B cell (primary cell): ENCODE measurements at regions not wholly inside any gene's neighbourhood (a gene's known extent, or its start where the extent isn't known, plus 50 kb on each side); places are given as distances from the start of the nearest gene placed in this dataset.
"Not testable (repeated sequence)": the region's sequence is repeated elsewhere in the genome, so short reads cannot be mapped to it uniquely, and the experiment has no call there.

Experiments
- ATAC-seq: fragments of 200-7000 bp; cut with Tn5 transposase; one replicate; pipeline ENCODE4 v1.10.0; 2021; ENCODE audit warnings: low read depth, mild to moderate bottlenecking, moderate number of reproducible peaks, moderate library complexity
- CTCF ChIA-PET: fragments of 350-600 bp; sonication (Branson Sonifier 250); formaldehyde crosslinking; loops from one replicate; lab custom pipeline; 2021; ENCODE audit warnings: antibody characterized with exemption, inconsistent platforms; lab: Charles Lee
- POLR2A ChIA-PET: fragments of 350-600 bp; sonication (Branson Sonifier 250); formaldehyde crosslinking; loops from one replicate; lab custom pipeline; 2021; ENCODE audit warnings: antibody characterized with exemption; lab: Charles Lee
- DNase-seq: peaks from one replicate; pipeline ENCODE4 v3.0.0; 2013
- H2AFZ ChIP-seq: 2 replicates; pipeline ENCODE4 v1.6.1; 2012; ENCODE audit warnings: mild to moderate bottlenecking, low read depth, low read length; ENCODE audit not compliant: insufficient read depth, poor library complexity, severe bottlenecking
- H3K27ac ChIP-seq, 2 donors: 1 replicate in 1 of 2; 2 replicates in 1 of 2; pipeline ENCODE4 v1.5.1; 2012 to 2013; ENCODE audit warnings: low read length in 2 of 2, mild to moderate bottlenecking in 2 of 2, moderate library complexity in 1 of 2
- H3K27me3 ChIP-seq, 4 experiments: fragments of 200-600 bp in 1 of 4; sonication (generic) in 1 of 4; replicated peaks in 1 of 4; 1 replicate in 2 of 4; 2 replicates in 2 of 4; pipeline versions ENCODE4 v1.6.1 to v1.7.0; 2013 to 2016; ENCODE audit warnings: low read length in 3 of 4, mild to moderate bottlenecking in 2 of 4, mixed read lengths in 1 of 4, moderate library complexity in 1 of 4; ENCODE audit not compliant: insufficient read depth in 4 of 4, control insufficient read depth in 3 of 4; ENCODE audit errors: control extremely low read depth in 1 of 4
- H3K36me3 ChIP-seq, 2 experiments: replicated peaks in 1 of 2; 1 replicate in 1 of 2; 2 replicates in 1 of 2; pipeline versions ENCODE4 v1.6.1 to v1.7.1; 2013; ENCODE audit warnings: low read length in 1 of 2; ENCODE audit not compliant: insufficient read depth in 2 of 2, control insufficient read depth in 1 of 2; ENCODE audit errors: control extremely low read depth in 1 of 2, extremely low read depth in 1 of 2
- H3K4me1 ChIP-seq, 2 donors: fragments of 200-600 bp in 1 of 2; sonication (generic) in 1 of 2; 1 replicate in 1 of 2; 2 replicates in 1 of 2; pipeline versions ENCODE4 v1.5.1 to v1.6.1; 2013 to 2017; ENCODE audit warnings: low read length in 2 of 2; ENCODE audit not compliant: control insufficient read depth in 2 of 2, insufficient read depth in 2 of 2
- H3K4me2 ChIP-seq: replicated peaks from 2 replicates; pipeline ENCODE3; 2012; ENCODE audit warnings: mild to moderate bottlenecking, low read depth, low read length; ENCODE audit not compliant: poor library complexity, severe bottlenecking
- H3K4me3 ChIP-seq, 5 experiments: fragments of 200-600 bp in 1 of 5; sonication (generic) in 1 of 5; 1 replicate in 3 of 5; 2 replicates in 2 of 5; pipeline versions ENCODE4 v1.5.1 to v1.7.0; 2011 to 2016; ENCODE audit warnings: low read length in 4 of 5, mild to moderate bottlenecking in 4 of 5, low read depth in 2 of 5, control low read depth in 1 of 5, moderate library complexity in 1 of 5; ENCODE audit not compliant: insufficient read depth in 1 of 5; ENCODE audit errors: control extremely low read depth in 1 of 5, extremely low read depth in 1 of 5
- H3K79me2 ChIP-seq: fragments of 200-600 bp; sonication (generic); one replicate; pipeline ENCODE4 v1.6.0; 2016; ENCODE audit warnings: low read length; ENCODE audit not compliant: control insufficient read depth, insufficient read depth
- H3K9ac ChIP-seq: fragments of 200-600 bp; sonication (generic); 2 replicates; pipeline ENCODE4 v1.6.1; 2017; ENCODE audit warnings: mild to moderate bottlenecking, low read length, moderate library complexity
- H3K9me3 ChIP-seq, 3 donors: one replicate each; pipeline versions ENCODE4 v1.6.1 to v1.7.1; 2013; ENCODE audit warnings: low read length in 2 of 3; ENCODE audit not compliant: control insufficient read depth in 2 of 3, insufficient read depth in 1 of 3; ENCODE audit errors: control extremely low read depth in 1 of 3
- H4K20me1 ChIP-seq: 2 replicates; pipeline ENCODE4 v1.6.0; 2012; ENCODE audit warnings: mild to moderate bottlenecking, low read length; ENCODE audit not compliant: insufficient read depth, control insufficient read depth, poor library complexity, severe bottlenecking
- H3K27ac Mint-ChIP-seq: one replicate; pipeline ENCODE4 v1.8.0; 2021; ENCODE audit warnings: mixed read lengths
- H3K27me3 Mint-ChIP-seq: one replicate; pipeline ENCODE4 v1.8.0; 2021; ENCODE audit warnings: mixed read lengths
- H3K4me1 Mint-ChIP-seq: one replicate; pipeline ENCODE4 v1.8.0; 2021; ENCODE audit warnings: mixed read lengths
- H3K4me3 Mint-ChIP-seq: one replicate; pipeline ENCODE4 v1.8.0; 2021; ENCODE audit warnings: mixed read lengths
- H3K9me3 Mint-ChIP-seq: one replicate; pipeline ENCODE4 v1.8.0; 2022; ENCODE audit warnings: mixed read lengths; ENCODE audit not compliant: insufficient read depth
- EZH2 ChIP-seq: IDR thresholded peaks from 2 replicates; pipeline ENCODE4 v1.6.1; 2012; ENCODE audit warnings: borderline replicate concordance, low read depth, mild to moderate bottlenecking, moderate library complexity, low read length; ENCODE audit not compliant: insufficient read depth, poor library complexity, severe bottlenecking
- WGBS: methylation state at CpG from one replicate; pipeline ENCODE4 v1.1.5; 2013; ENCODE audit warnings: missing lambda C conversion rate; ENCODE audit not compliant: insufficient coverage; 5-methylcytosine and 5-hydroxymethylcytosine counted together
- intact Hi-C: fragments of 100-400 bp; cut with micrococcal nuclease; formaldehyde crosslinking; loops from one replicate; pipeline ENCODE4 v1.10.0; 2022
- TF ChIP-seq, protein P1 (sequence below): fragments of 200-600 bp; IDR thresholded peaks from one replicate; pipeline ENCODE4 v1.8.0; 2022; ENCODE audit warnings: antibody characterized with exemption, mild to moderate bottlenecking

DNA sequence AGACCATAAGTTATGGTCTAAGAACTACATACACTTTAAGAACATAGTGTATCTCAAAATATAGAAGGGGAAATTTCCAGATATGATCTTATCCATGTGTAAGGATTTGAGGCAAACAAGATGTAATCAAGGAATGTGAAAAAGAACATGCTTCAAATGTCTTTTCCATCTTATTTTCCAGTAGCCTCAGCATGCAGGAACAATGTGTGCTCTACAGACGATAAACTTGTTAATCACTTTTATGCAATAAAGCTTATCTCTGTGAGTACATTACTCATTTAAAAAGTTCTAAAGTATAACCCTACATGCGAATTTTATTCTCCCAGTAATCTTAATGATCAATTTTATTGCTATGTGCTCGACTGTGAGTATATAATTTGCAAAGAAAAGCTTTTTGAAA is 185.2 kb downstream of the ALDH8A1 start:
- no peak overlapping the region for H2AFZ ChIP-seq
- ChIA-PET POLR2A (no interaction called here), CTCF (no interaction called here)
- no peaks in the 10 kb centered on the region for H3K4me1 Mint-ChIP-seq
- no peaks in the 10 kb centered on the region for H3K79me2 ChIP-seq
- peaks cover 20% of the 10 kb centered on the region for H3K27me3 Mint-ChIP-seq
- H3K27me3 ChIP-seq, result no peaks in the 10 kb centered on the region
- H3K27ac ChIP-seq, result no peak overlapping the region
- no peak for TF ChIP-seq EZH2
- TF ChIP-seq, protein P1, sequence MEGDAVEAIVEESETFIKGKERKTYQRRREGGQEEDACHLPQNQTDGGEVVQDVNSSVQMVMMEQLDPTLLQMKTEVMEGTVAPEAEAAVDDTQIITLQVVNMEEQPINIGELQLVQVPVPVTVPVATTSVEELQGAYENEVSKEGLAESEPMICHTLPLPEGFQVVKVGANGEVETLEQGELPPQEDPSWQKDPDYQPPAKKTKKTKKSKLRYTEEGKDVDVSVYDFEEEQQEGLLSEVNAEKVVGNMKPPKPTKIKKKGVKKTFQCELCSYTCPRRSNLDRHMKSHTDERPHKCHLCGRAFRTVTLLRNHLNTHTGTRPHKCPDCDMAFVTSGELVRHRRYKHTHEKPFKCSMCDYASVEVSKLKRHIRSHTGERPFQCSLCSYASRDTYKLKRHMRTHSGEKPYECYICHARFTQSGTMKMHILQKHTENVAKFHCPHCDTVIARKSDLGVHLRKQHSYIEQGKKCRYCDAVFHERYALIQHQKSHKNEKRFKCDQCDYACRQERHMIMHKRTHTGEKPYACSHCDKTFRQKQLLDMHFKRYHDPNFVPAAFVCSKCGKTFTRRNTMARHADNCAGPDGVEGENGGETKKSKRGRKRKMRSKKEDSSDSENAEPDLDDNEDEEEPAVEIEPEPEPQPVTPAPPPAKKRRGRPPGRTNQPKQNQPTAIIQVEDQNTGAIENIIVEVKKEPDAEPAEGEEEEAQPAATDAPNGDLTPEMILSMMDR, result no peak
- ATAC-seq, result no peak
- no peaks in the 10 kb centered on the region for H3K9me3 ChIP-seq
- no peak overlapping the region for H3K4me3 ChIP-seq
- no peaks in the 10 kb centered on the region for H4K20me1 ChIP-seq
- H3K4me3 Mint-ChIP-seq, result no peak overlapping the region
- H3K36me3 ChIP-seq, result no peaks in the 10 kb centered on the region
- H3K27ac Mint-ChIP-seq, result no peak overlapping the region
- H3K4me2 ChIP-seq, result no peak overlapping the region
- no peak for DNase-seq
- H3K9ac ChIP-seq, result no peak overlapping the region
- intact Hi-C loops, result no loop called here
- WGBS, result no CpG with 5 or more reads among the region's 3 CpGs
- H3K4me1 ChIP-seq, result no peaks in the 10 kb centered on the region
- H3K9me3 Mint-ChIP-seq, result no peaks in the 10 kb centered on the region

GRCh38 chr6:134763575-134763974 is 186.3 kb downstream of the ALDH8A1 start:
- H3K27ac Mint-ChIP-seq, H4K20me1 ChIP-seq, H3K36me3 ChIP-seq, DNase-seq, H3K9me3 ChIP-seq, H3K9ac ChIP-seq, H3K4me3 Mint-ChIP-seq, H3K9me3 Mint-ChIP-seq, H3K4me1 ChIP-seq, H2AFZ ChIP-seq, H3K27me3 ChIP-seq, H3K79me2 ChIP-seq, POLR2A ChIA-PET, intact Hi-C loops, ATAC-seq, H3K4me3 ChIP-seq, CTCF ChIA-PET, H3K4me2 ChIP-seq, H3K4me1 Mint-ChIP-seq, H3K27ac ChIP-seq: not testable (repeated sequence)
- peaks cover 14% of the 10 kb centered on the region for H3K27me3 Mint-ChIP-seq
- no CpG with 5 or more reads among the region's 3 CpGs for WGBS
